SK-MEL-5 (cell line): ENCODE measurements at regions not wholly inside any gene's neighbourhood (a gene's known extent, or its start where the extent isn't known, plus 50 kb on each side); places are given as distances from the start of the nearest gene placed in this dataset.
A peak's percentile ranks its signal among the peaks of the same experiment; 100 is the strongest.

Source experiments
- DNase-seq: peaks from one replicate; pipeline ENCODE4 v3.0.0-alpha.2; 2016; ENCODE audit warnings: low read depth, low spot score
- in situ Hi-C: cut with HindIII; loops from 2 replicates; pipeline ENCODE4 v1.10.0; 2016; ENCODE audit warnings: low sequenced_read_pairs, high pct_unique_total_duplicates, low pct_unique_long_range_greater_than_20kb

DNA sequence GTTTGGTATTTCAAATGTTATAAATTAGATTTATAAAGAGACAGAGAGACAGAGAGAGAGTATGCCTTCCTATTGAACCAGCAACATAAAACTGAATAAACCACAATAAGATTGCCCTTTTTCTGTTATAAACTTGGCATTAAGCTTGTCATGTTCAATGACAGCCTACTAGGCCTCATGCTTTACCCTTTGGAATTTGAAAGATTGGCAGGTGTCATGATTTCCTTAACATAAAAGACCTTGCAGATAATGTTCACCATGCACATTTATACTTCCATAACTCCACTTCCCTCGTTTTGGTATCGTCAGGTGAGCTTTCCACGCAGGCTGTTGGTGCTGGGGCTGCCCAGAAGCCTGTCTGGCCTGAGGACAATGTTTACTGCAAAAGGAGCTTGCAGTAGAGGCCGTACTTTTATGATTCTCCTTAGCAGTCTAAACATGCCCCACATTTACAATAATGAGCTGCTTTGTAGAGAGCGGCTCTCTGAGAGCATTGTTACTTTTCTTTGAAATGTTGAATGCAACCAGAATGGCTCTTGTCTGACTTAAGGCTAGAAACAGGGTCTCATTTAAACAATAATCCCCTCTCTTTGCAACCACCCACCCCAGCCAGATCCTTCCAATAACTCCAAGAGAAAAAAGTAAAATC lies 379.1 kb upstream of the ATP5MC3 start:
- DNase-seq, result peak; percentile 29
- in situ Hi-C loops, result no loop called here

DNA sequence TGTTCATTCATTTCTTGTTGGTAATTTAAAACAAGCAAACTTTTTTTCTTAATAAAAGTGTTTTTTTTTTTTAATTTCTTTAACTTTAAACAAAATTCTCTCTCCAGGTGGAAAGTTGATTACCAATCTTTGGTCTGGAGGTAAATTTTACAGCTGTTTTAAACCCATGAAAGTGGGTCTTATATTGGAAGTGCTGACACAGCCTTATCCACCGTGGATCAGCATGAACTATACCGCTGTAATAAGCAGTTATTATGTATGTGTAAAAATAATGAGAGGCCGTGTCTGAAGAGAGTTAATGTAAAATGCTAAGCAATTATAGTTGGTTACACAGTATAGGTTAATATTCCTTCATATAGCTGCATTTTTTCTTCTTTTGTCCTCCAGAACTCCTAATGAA lies 378.1 kb upstream of the ATP5MC3 start:
- no peak for DNase-seq
- in situ Hi-C loops, result no loop called here

DNA sequence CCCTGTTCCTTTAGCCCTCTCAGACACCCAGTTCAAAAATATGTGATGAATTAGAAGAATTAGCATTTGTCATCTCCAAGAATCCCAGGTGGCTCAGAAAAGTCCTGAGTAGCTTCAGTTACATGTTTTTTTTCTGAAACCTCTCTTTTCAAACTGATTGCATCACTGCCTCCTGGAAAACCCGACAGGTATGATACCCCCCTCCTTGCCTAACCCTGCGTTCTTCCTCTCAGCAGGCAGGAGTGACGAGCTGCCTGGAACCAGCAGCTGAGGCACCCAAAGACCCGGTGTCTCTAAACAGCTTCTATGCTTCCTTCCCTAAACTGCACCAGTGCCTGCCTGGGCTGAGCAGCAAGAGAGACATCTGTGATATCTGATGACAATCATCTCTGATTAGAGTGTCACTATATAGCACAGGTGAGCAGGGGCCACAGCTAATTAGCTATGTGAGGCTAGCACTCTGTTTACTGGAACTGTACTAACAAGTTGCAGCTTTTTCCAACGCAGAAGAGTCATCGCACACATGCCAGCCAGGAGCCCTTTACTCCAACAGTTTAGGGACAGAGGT lies 376.4 kb upstream of the ATP5MC3 start:
- in situ Hi-C loops, result no loop called here
- DNase-seq, result no peak

DNA sequence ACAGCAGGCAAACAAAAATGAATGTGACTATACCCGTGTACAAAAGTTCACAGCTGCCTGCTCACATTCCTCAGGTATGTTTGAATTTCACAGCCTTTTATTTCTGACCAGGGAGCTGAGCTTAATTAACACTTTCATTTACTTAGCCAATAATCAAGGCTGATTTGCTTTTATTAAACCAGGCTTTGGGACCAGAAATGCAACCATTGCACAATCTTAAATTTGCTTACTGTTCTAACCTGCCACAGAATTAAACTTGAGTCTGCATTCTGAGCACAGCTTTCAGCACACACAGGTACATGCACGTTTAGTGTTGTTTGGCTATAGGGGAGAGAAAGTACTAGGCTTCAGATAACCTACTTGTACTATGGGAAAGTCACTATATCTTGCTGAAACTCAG lies 372.4 kb upstream of the ATP5MC3 start:
- in situ Hi-C loops, result no loop called here

DNA sequence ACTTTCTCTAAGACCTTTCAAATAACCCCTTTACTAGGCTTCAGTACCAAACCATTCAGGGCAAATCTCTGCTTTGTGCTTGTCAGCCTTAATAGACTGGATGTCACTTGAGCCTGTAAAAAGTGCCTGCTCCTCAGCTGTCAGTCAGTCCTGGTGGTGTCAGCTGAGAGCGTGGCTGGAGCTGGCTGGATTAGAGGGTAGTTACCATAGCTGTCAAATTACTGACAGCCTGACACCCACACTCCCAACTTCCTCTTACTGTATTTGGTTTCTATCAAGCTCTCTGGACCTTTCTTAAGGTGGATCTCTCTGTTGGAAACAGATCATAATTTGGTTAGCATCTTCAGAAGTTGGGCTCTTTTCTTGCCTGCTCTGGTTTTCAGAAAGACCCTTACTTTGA lies 371.4 kb upstream of the ATP5MC3 start:
- in situ Hi-C loops, result no loop called here
- DNase-seq, result no peak

More for the DNA sequence above, 372.4 kb upstream of the ATP5MC3 start:
- no peak for DNase-seq

DNA sequence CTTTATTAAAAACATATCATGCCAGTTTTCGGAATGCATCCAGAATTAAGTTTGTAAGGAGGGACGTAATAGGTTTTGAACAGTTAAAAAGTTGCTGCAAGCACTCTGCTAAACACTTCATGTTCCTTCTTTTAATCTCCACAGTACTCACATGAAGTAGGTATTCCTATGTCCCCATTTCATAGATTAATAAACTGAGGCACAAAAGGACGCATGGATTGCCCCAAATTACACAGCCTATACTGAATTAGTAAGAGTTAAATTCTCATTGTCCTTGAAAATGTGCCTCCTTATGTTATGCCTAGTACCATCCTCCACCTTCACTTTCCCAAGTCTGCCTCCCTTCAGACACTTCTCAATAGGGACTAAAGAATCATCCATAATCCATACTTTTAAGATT lies 358.9 kb upstream of the ATP5MC3 start:
- in situ Hi-C loops, result no loop called here
- DNase-seq, result no peak

DNA sequence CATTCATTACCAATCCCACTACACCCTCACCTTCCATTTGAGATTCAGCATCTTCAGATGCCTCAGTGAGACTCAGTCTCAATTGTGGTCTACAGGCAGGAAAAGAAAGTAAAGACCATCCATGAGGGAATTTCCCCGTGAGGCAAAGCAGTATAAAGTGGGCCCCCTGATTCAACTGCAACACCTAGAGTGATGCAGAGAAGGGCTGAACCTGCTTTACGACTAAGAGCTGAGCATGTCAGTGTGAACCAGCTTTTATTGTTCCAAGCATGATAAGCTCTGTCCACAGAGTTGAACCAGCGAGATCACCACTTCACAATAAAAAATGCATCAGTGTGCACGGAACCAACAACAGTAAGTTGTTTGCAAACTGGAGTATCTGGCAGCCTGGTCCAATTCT lies 357.6 kb upstream of the ATP5MC3 start:
- in situ Hi-C loops, result no loop called here
- DNase-seq, result no peak

DNA sequence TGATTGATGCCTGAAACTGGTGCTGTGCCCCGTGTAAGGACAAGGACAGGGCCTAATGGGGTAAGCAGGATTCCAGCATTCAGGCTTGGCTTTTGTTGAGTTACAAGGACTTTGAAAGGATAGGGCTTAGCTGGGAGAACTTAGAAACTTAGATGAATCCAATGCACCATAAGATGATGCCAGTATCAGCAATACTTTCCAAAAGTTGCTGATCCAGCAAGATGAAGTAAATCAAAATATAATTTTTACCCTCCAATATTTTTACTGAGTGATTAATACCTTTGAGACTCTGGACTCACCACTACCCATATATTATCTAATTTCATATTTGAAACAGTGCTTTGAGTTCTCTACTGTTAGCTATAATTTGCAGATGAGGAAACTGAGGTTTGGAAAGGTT lies 354.5 kb upstream of the ATP5MC3 start:
- DNase-seq, result no peak
- in situ Hi-C loops, result no loop called here

DNA sequence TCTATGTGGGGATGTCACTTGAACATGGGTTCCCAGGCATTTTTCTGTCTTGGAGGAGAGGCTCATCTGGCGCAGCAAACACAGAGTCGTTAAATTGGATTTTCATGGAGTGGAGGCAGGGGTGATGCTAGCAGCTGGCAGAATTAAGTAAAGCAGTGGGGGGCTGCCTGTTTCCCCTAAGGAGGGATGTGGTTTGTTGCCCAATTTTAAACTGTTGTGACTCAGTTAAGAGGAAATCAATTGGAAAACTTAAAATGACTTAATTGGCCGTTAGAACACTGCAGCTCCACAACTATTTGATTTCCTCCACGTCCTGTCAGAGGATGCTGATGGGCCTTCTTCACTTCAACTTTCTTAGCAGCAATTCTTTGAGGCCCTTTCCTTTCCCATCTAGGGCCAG lies 354.1 kb upstream of the ATP5MC3 start:
- DNase-seq, result no peak
- in situ Hi-C loops, result no loop called here

DNA sequence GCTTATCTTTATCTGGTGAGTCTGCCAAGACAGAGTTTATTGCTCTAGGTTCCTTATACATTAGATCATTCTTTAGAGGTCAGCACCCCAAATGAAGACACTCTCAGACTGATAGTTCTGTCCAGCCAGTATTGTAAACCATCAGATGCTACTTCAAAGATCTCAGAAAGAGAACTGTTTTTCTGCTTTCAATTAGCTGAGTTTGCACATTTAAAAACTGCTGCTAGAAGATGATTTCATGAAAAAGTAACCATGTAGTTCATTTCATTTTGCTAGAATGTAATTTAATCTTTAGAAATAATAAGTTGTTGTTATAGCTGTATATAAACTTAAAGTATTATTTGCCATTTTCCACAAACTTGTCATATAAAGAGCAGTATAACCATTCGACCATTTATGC lies 344.5 kb upstream of the ATP5MC3 start:
- DNase-seq, result no peak
- in situ Hi-C loops, result no loop called here

DNA sequence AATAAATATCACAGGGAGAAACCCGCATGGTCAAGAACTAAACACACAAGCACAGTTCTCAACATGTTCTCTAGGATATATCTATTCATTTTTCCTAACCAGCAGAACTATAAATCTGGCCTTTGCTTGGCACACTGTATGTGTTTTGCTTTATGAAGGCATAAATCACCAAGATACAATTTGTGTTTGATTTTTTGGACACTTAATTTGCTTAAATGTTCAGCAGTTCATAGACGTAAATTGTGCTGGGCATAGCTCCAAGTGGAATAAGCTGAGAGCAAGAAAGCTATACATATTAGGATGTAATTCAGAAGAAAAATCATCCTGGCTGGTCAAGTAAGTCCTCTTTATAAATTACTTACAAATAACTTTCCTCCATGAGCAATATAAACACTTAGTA lies 341.5 kb upstream of the ATP5MC3 start:
- in situ Hi-C loops, result no loop called here
- DNase-seq, result no peak

DNA sequence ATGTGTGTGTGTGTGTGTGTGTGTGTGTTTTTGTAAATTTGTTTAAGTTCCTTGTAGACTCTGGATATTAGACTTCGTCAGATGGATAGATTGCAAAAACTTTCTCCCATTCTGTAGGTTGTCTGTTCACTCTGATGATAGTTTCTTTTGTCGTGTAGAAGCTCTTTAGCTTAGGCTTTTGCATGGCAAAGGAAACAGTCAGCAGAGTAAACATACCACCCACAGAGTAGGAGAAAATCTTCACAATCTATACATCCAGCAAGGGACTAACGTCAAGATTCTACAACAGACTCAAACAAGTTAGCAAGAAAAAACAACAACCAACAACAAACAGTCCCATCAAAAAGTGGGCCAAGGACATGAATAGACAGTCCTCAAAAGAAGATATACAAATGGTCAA lies 336.7 kb upstream of the ATP5MC3 start:
- in situ Hi-C loops, result no loop called here
- no peak for DNase-seq

DNA sequence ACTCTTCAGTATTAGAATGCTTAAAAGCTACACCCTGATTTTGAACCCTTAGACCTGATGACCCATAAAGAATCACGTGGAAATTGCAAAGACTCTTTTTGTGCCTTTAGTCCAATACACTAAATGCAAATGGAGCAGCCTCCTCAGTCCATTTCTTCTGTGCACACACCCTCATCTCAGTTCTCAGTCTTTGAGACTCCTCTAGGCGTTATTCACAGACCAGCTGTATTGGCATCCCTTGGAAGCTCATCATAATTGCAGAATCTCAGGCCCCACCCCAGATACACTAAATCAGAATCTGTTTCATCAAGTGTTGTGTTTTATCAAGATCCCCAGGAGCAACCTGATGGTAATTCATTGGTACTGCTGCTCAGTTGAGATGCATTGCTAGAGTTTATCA lies 335.0 kb upstream of the ATP5MC3 start:
- in situ Hi-C loops, result no loop called here
- DNase-seq, result no peak

DNA sequence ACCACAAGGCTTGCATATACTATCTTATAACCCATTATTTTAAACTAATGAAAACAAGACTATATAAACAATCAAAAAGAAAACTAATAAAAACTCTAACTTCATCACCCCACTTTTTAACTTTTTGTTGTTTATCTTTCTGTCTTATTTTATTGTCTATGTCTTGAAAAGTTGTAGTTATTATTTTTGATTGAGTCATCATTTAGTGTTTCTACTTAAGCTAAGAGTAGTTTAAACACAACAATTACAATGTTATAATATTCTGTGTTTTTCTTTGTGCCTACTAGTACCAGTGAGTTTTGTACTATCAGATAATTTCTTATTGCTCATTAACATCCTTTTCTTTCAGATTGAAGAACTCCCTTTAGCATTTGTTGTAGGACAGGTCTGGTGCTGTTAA lies 318.7 kb upstream of the ATP5MC3 start:
- in situ Hi-C loops, result no loop called here

DNA sequence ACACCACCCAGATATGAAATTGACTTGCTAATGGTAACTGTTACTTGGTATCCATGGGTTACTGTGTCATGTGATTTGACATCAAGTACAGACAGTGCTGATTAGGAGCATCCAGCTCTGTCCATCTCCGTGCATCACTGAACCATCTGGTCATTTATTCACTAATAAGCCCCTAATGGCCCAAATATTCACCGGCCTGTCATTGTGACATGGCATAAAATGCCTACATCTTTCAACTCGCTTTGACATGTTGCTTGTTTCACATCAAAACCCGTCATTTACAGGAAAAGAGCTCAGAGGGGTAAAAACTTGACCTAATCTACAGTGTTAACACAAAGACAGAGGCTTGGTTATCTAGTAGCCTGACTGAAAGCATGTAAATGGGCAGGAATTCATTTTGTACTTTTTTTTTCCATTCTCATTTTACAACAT lies 308.9 kb upstream of the ATP5MC3 start:
- in situ Hi-C loops, result no loop called here

More for the DNA sequence above, 318.7 kb upstream of the ATP5MC3 start:
- no peak for DNase-seq

DNA sequence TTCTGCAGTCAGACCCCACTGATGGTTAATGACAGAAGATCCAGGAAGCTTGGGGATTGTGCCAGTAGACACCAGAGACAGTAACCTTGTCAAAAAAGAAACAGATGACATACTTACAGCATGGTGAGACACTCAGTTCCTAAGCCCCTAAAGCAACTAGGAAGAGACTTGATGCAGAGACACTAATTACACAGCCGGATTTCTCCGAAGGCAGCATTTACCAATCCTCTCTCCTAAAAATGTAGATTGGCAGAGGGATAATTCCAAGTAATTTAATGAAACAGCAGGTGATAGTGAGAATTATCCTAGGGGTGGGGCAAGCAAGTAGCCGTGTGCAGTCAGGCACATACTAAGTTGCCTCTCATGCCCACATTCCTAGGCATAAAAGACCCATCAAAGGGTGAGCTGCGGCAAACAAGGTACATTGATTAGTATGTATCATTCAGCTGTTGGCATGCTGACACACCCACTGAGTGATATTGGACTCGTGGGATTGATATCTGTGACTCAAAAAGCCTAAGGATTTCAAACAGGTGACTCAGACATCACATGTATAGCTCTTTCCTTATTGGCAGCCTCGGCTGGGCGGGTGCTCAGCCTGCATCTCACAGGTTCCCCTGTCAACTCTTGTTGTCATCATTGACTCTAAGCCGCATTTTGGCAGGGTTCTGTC lies 296.7 kb upstream of the ATP5MC3 start:
- no peak for DNase-seq
- in situ Hi-C loops, result no loop called here

More for the DNA sequence above, 308.9 kb upstream of the ATP5MC3 start:
- DNase-seq, result no peak

DNA sequence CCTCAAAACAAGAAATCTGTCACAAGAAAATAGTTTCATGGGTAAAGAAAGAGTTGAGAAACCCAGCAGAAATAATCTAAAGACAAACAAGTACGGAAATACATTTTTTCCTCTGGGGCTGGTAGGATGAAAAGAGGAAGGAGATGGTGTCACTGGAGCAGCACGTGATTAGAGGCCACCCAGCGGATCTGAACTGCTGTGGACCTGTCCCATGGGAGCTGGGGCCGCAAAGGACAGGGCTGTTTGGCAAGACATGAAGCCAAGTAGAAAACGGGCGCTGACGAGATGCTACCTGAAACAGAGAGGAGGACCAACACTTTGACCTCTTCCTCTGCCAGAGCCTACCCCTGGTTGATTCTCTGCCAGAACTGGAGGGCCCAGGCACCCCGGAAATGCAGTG lies 295.4 kb upstream of the ATP5MC3 start:
- in situ Hi-C loops, result no loop called here
- no peak for DNase-seq

DNA sequence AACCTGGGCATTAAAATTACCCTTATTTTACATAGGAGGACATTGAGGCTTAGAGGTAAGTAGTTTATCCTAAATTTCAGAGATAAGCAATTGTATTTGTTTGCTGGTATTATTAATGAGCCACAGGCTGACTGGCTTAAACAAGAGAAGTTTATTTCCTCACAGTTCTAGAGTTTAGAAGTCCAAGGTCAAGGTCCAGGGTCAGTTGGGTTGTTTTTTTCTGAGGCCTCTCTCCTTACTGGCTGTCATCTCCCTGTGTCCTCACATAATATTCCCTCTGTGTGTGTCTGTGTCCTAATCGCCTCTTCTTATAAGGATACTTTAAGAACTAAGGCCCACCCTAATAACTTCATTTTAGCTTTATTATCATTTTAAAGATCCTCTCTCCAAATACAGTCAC lies 294.9 kb upstream of the ATP5MC3 start:
- in situ Hi-C loops, result no loop called here
- no peak for DNase-seq

DNA sequence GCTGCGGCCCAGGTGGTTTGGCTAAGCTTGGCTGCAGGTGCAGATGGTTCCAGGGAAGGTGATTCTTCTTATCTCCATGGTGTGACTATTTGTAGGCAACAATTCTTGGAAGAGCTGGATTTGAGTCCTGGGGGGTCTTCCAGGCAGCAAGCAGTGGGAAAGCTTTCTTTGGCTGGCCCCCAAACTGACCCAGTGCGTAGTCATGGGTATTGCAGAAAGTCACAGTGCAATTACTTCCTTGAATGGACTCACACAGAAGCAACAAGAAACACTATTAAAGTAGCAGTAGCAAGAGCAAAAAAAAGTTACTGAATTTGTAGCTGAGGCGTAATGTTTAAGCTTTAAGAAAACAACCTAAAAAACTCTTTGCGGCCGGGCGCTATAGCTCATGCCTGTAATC lies 293.6 kb upstream of the ATP5MC3 start:
- in situ Hi-C loops, result no loop called here
- DNase-seq, result no peak
